K562 (cell line): ENCODE measurements at regions not wholly inside any gene's neighbourhood (a gene's known extent, or its start where the extent isn't known, plus 50 kb on each side); places are given as distances from the start of the nearest gene placed in this dataset.

Experiments used
- ATAC-seq: fragments of 200-7000 bp; cut with Tn5 transposase; 3 replicates; pipeline ENCODE4 v1.9.1; 2020; ENCODE audit warnings: moderate library complexity
- BruUV-seq: library from RNA; stranded (reverse); fragments of 400-500 nt; replicated peaks from 2 replicates; lab custom pipeline; 2021; lab: Mats Ljungman, UMichigan
- CTCF ChIA-PET: fragments of 300-600 bp; formaldehyde crosslinking; extraction: SDS; loops from one replicate; lab custom pipeline; 2021; ENCODE audit warnings: low intra/inter-chr PET ratio; lab: Yijun Ruan, JAX
- POLR2A ChIA-PET: fragments of 300-600, 350-650 bp; sonication (Branson Sonifier 250); formaldehyde crosslinking; extraction: SDS; loops from one replicate; lab custom pipeline; 2021; ENCODE audit warnings: antibody characterized with exemption, inconsistent platforms; lab: Yijun Ruan, JAX
- DNase-seq, 4 experiments: peaks; one replicate each; pipeline versions ENCODE4 v3.0.0 to v3.0.0-alpha.2; 2011 to 2018; ENCODE audit warnings: low spot score in 3 of 4, mixed read lengths in 3 of 4; ENCODE audit errors: extremely low read depth in 1 of 4
- FAIRE-seq: peaks from 2 replicates; lab custom pipeline; 2011; peaks lifted over from hg19 to GRCh38; lab: Jason Lieb, UNC
- H2AFZ ChIP-seq: 2 replicates; pipeline ENCODE4 v1.6.0; 2011; ENCODE audit warnings: low read depth, low read length, control low read depth, inconsistent platforms
- H3K27ac ChIP-seq: fragments of 200-600 bp; 3 replicates; pipeline ENCODE4 v1.8.0; 2011; ENCODE audit warnings: low read depth, mild to moderate bottlenecking, control low read depth, inconsistent platforms, low read length, moderate library complexity, mixed read lengths; ENCODE audit errors: extremely low read depth
- H3K27me3 ChIP-seq, 2 experiments: fragments of 300-600 bp in 1 of 2; 2 replicates in 1 of 2; 3 replicates in 1 of 2; pipeline versions ENCODE4 v1.6.0 to v1.8.0; 2011; ENCODE audit warnings: inconsistent platforms in 2 of 2, low read length in 2 of 2, mild to moderate bottlenecking in 1 of 2, mixed read lengths in 1 of 2, moderate library complexity in 1 of 2; ENCODE audit not compliant: control insufficient read depth in 2 of 2, insufficient read depth in 2 of 2
- H3K36me3 ChIP-seq: fragments of 300-600 bp; 3 replicates; pipeline ENCODE4 v1.8.0; 2011; ENCODE audit warnings: mild to moderate bottlenecking, low read length, inconsistent platforms; ENCODE audit not compliant: control insufficient read depth, insufficient read depth
- H3K4me1 ChIP-seq, 2 experiments: fragments of 200-600 bp in 1 of 2; replicated peaks in 1 of 2; 2 replicates in 1 of 2; 3 replicates in 1 of 2; pipeline versions ENCODE4 v1.5.1 to v1.8.0; 2011; ENCODE audit warnings: inconsistent platforms in 2 of 2, low read length in 2 of 2, mild to moderate bottlenecking in 1 of 2, mixed read lengths in 1 of 2, moderate library complexity in 1 of 2; ENCODE audit not compliant: control insufficient read depth in 2 of 2, insufficient read depth in 2 of 2
- H3K4me2 ChIP-seq: 2 replicates; pipeline ENCODE4 v1.6.1; 2011; ENCODE audit warnings: low read length, control low read depth, inconsistent platforms, mixed read lengths; ENCODE audit not compliant: insufficient read depth
- H3K4me3 ChIP-seq: fragments of 200-600 bp; sonication (generic), shearing (Covaris generic); 2 replicates; pipeline ENCODE4 v1.5.1; 2016; ENCODE audit warnings: control low read depth, inconsistent platforms
- H3K79me2 ChIP-seq: fragments of 200-600 bp; 3 replicates; pipeline ENCODE4 v1.8.0; 2011; ENCODE audit warnings: low read length, inconsistent platforms; ENCODE audit not compliant: control insufficient read depth, insufficient read depth
- H3K9ac ChIP-seq, 2 experiments: 2 replicates each; pipeline versions ENCODE4 v1.6.0 to v1.6.1; 2011; ENCODE audit warnings: low read depth in 2 of 2, low read length in 2 of 2, control low read depth in 1 of 2, inconsistent platforms in 1 of 2, mild to moderate bottlenecking in 1 of 2, mixed read lengths in 1 of 2; ENCODE audit not compliant: insufficient read depth in 1 of 2
- H3K9me1 ChIP-seq: one replicate; pipeline ENCODE4 v1.6.0; 2011; ENCODE audit warnings: inconsistent platforms, mild to moderate bottlenecking, low read length, moderate library complexity; ENCODE audit not compliant: control insufficient read depth, insufficient read depth
- H3K9me3 ChIP-seq: replicated peaks from 2 replicates; pipeline ENCODE4 v1.5.1; 2011; ENCODE audit warnings: low read depth, low read length, inconsistent platforms; ENCODE audit not compliant: control insufficient read depth, insufficient read depth
- H4K20me1 ChIP-seq: replicated peaks from 2 replicates; pipeline ENCODE4 v1.6.1; 2011; ENCODE audit warnings: low read length, inconsistent platforms, mixed read lengths; ENCODE audit not compliant: control insufficient read depth, insufficient read depth
- CC2D1A ChIP-seq: fragments of 450-650 bp; IDR thresholded peaks from 2 replicates; pipeline ENCODE4 v1.6.1; 2017; ENCODE audit warnings: mild to moderate bottlenecking
- DLX4 ChIP-seq: fragments of 250-450 bp; sonication (Bioruptor Pico); IDR thresholded peaks from 2 replicates; pipeline ENCODE4 v1.6.1; 2021; ENCODE audit warnings: mild to moderate bottlenecking
- HLTF ChIP-seq: fragments of 450-650 bp; IDR thresholded peaks from 2 replicates; pipeline ENCODE4 v1.6.1; 2016
- NCOR1 ChIP-seq: fragments of 450-650 bp; IDR thresholded peaks from 2 replicates; pipeline ENCODE4 v1.6.1; 2016; ENCODE audit warnings: mild to moderate bottlenecking, moderate library complexity
- RBM15 ChIP-seq: fragments of 200-400 bp; formaldehyde crosslinking; IDR thresholded peaks from 2 replicates; pipeline ENCODE4 v1.6.1; 2018; ENCODE audit warnings: mild to moderate bottlenecking, low read length, moderate library complexity; ENCODE audit not compliant: insufficient read depth
- SAFB ChIP-seq: fragments of 200-400 bp; formaldehyde crosslinking; IDR thresholded peaks from 2 replicates; pipeline ENCODE4 v1.6.1; 2017; ENCODE audit warnings: low read depth, low read length, borderline replicate concordance
- TFE3 ChIP-seq: fragments of 450-650 bp; formaldehyde crosslinking; IDR thresholded peaks from 2 replicates; pipeline ENCODE4 v1.4.0; 2020; ENCODE audit warnings: mild to moderate bottlenecking, mixed read lengths
- U2AF2 ChIP-seq: fragments of 200-400 bp; formaldehyde crosslinking; optimal IDR thresholded peaks from 2 replicates; pipeline ENCODE3; 2017; ENCODE audit warnings: low read depth, mild to moderate bottlenecking, low read length
- USF2 ChIP-seq: sonication (generic); formaldehyde crosslinking; IDR thresholded peaks from 2 replicates; pipeline ENCODE4 v1.5.0; 2020; ENCODE audit warnings: missing genetic modification reagents
- ZNF24 ChIP-seq: fragments of 450-650 bp; IDR thresholded peaks from 2 replicates; pipeline ENCODE4 v1.6.1; 2016
- ZNF253 ChIP-seq: fragments of 250-450 bp; sonication (Bioruptor Pico); conservative IDR thresholded peaks from 2 replicates; pipeline ENCODE4 v1.6.1; 2021; ENCODE audit warnings: mild to moderate bottlenecking
- ZNF436 ChIP-seq: fragments of 250-450, 450-650 bp; sonication (Bioruptor Pico); formaldehyde crosslinking; IDR thresholded peaks from 2 replicates; pipeline ENCODE4 v1.7.0; 2020; ENCODE audit warnings: mild to moderate bottlenecking
- ZNF551 ChIP-seq: fragments of 250-450 bp; sonication (Bioruptor Pico); IDR thresholded peaks from 2 replicates; pipeline ENCODE4 v1.5.0; 2021; ENCODE audit warnings: mild to moderate bottlenecking, moderate library complexity
- ZNF586 ChIP-seq: fragments of 450-650 bp; formaldehyde crosslinking; conservative IDR thresholded peaks from 2 replicates; pipeline ENCODE4 v1.4.0; 2020; ENCODE audit warnings: mild to moderate bottlenecking, moderate library complexity
- ZNF764 ChIP-seq: fragments of 250-450 bp; sonication (Bioruptor Pico); IDR thresholded peaks from 2 replicates; pipeline ENCODE4 v1.4.0; 2020; ENCODE audit warnings: low read depth, mild to moderate bottlenecking, moderate library complexity
- WGBS: fragments of 100-300 bp; shearing (Covaris generic); methylation state at CpG from one replicate; pipeline ENCODE4 v1.1.6; 2016; ENCODE audit warnings: low coverage, mixed read lengths; ENCODE audit not compliant: insufficient coverage; ENCODE audit errors: missing lambda C conversion rate; 5-methylcytosine and 5-hydroxymethylcytosine counted together
- in situ Hi-C: fragments of 300-500 bp; cut with MboI; formaldehyde crosslinking; loops from 4 replicates; pipeline ENCODE4 v1.15.0; 2018; ENCODE audit warnings: inconsistent platforms, mixed read lengths
- intact Hi-C: fragments of 100-400 bp; cut with micrococcal nuclease; formaldehyde crosslinking; loops from 2 replicates; pipeline ENCODE4 v1.14.2; 2022
- TF ChIP-seq, protein P1 (sequence below): fragments of 450-650 bp; formaldehyde crosslinking; IDR thresholded peaks from 2 replicates; pipeline ENCODE4 v1.4.0; 2022; ENCODE audit warnings: mild to moderate bottlenecking, moderate library complexity

DNA sequence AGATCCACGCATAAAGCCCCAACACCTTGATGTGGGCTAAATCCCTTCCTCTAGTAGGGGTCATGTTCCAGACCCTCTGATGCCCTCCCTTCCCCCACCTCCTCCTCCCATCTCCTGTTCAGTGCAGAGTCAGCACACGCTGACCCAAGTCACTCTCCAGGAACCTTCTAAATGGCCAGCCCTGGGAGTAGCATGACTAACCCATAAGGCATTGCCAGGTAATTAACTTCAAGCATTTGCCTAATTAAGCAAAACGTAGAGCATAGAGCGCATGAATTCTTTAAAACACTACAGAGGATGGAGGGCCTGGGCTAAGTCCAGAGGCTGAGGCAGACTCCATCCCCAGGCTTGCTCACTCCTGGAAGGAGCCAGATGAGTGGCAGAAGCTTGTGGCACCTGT is 276.3 kb upstream of the MSX2 start:
- H3K9me3 ChIP-seq, result no peaks in the 10 kb centered on the region
- WGBS, result 2% methylated on average over 4 of the region's 4 CpGs
- TF ChIP-seq ZNF551 (CRISPR knock-in tag) (no peak), ZNF253 (CRISPR knock-in tag) (no peak), ZNF764 (CRISPR knock-in tag) (no peak), DLX4 (no peak), ZNF436 (no peak), NCOR1 (no peak), TFE3 (CRISPR knock-in tag) (no peak), HLTF (no peak), SAFB (no peak), ZNF24 (no peak), CC2D1A (no peak), RBM15 (no peak), U2AF2 (no peak), ZNF586 (no peak), USF2 (CRISPR knock-in tag) (no peak)
- TF ChIP-seq, protein P1, sequence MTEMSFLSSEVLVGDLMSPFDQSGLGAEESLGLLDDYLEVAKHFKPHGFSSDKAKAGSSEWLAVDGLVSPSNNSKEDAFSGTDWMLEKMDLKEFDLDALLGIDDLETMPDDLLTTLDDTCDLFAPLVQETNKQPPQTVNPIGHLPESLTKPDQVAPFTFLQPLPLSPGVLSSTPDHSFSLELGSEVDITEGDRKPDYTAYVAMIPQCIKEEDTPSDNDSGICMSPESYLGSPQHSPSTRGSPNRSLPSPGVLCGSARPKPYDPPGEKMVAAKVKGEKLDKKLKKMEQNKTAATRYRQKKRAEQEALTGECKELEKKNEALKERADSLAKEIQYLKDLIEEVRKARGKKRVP (CRISPR knock-in tag), result no peak
- TF ChIP-seq, all 486 proteins: peak for 0
- H3K4me3 ChIP-seq, result no peak overlapping the region
- H3K79me2 ChIP-seq, result no peaks in the 10 kb centered on the region
- no peaks in the 10 kb centered on the region for H4K20me1 ChIP-seq
- POLR2A ChIA-PET, result no interaction called here
- H3K27me3 ChIP-seq, result peaks cover 0 to 5% of the 10 kb centered on the region in 2 experiments; a peak in 3 of 5 replicates
- FAIRE-seq (no peak), ATAC-seq (no peak), DNase-seq (no peak)
- CTCF ChIA-PET, result no interaction called here
- no peak overlapping the region for H3K9ac ChIP-seq
- no peaks in the 10 kb centered on the region for H3K9me1 ChIP-seq
- in situ Hi-C loops, result no loop called here
- H2AFZ ChIP-seq, result no peak overlapping the region
- intact Hi-C loops, result no loop called here
- H3K27ac ChIP-seq, result no peak overlapping the region
- H3K4me2 ChIP-seq, result no peak overlapping the region
- no peaks in the 10 kb centered on the region for H3K36me3 ChIP-seq
- no TSS peak for BruUV-seq
- no peaks in the 10 kb centered on the region for H3K4me1 ChIP-seq
